ENCODE measurements at regions not wholly inside any gene's neighbourhood (a gene's known extent, or its start where the extent isn't known, plus 50 kb on each side); places are given as distances from the start of the nearest gene placed in this dataset.

- Mint-ChIP-seq H3K27ac (peak overlapping the region in 1 of 8 donors; percentile 65), H3K9me3 (peaks cover 0 to 2% (median 0%) of the 10 kb centered on the region in 5 donors), H3K4me1 (no peaks in the 10 kb centered on the region), H3K4me3 (no peak overlapping the region), H3K27me3 (peaks cover 3 to 7% of the 10 kb centered on the region in 2 donors), H3K36me3 (no peaks in the 10 kb centered on the region)
- Histone ChIP-seq H3K4me1 (ENCODE audit: insufficient read depth, low read length) (no peaks in the 10 kb centered on the region), H3K36me3 (ENCODE audit: insufficient read depth, low read length) (no peaks in the 10 kb centered on the region), H3K4me3 (ENCODE audit: low read length) (no peak overlapping the region), H3K9me3 (ENCODE audit: low read length) (no peaks in the 10 kb centered on the region), H3K27me3 (ENCODE audit: insufficient read depth, low read length, poor library complexity, severe bottlenecking) (no peaks in the 10 kb centered on the region), H3K27ac (ENCODE audit: low read depth, low read length) (no peak overlapping the region)
- CTCF ChIA-PET = no interaction called here
- POLR2A ChIA-PET = no interaction called here
- DNase-seq = no peak
These were observed 153.6 kb upstream of the ZMIZ1 start for GRCh38 chr10:78915190-78915518.

DNA sequence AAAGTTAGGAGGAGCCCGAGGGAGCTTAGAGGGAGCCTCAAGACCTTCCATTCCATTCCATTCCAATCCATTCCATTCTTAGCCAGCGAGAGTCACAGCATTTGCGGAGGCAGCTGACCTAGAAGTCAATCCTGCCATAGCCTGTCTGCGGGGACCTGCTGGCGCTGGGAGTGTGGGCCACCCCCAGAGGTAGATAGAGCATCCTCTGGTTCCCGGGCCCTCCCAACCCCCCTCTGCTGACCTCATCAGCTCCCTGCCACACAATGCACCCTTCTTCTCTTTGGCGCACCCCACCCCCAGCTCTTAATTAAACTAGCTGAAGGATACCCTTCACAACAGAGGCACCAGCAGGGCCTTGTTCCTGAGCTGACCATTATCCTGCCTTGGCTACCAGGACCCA is 152.5 kb upstream of the ZMIZ1 start:
- no peak for DNase-seq
- ChIA-PET POLR2A (no interaction called here), CTCF (no interaction called here)
- Histone ChIP-seq H3K4me1 (ENCODE audit: insufficient read depth, low read length) (no peaks in the 10 kb centered on the region), H3K27ac (ENCODE audit: low read depth, low read length) (no peak overlapping the region), H3K36me3 (ENCODE audit: insufficient read depth, low read length) (no peaks in the 10 kb centered on the region), H3K27me3 (ENCODE audit: insufficient read depth, low read length, poor library complexity, severe bottlenecking) (no peaks in the 10 kb centered on the region), H3K4me3 (ENCODE audit: low read length) (no peak overlapping the region), H3K9me3 (ENCODE audit: low read length) (no peaks in the 10 kb centered on the region)
- peaks cover 0 to 2% (median 0%) of the 10 kb centered on the region in 5 donors for H3K9me3 Mint-ChIP-seq
- no peak overlapping the region for H3K4me3 Mint-ChIP-seq
- H3K27me3 Mint-ChIP-seq = peaks cover 3 to 10% of the 10 kb centered on the region in 2 donors
- no peaks in the 10 kb centered on the region for H3K36me3 Mint-ChIP-seq
- no peak overlapping the region for H3K27ac Mint-ChIP-seq
- H3K4me1 Mint-ChIP-seq = no peaks in the 10 kb centered on the region

DNA sequence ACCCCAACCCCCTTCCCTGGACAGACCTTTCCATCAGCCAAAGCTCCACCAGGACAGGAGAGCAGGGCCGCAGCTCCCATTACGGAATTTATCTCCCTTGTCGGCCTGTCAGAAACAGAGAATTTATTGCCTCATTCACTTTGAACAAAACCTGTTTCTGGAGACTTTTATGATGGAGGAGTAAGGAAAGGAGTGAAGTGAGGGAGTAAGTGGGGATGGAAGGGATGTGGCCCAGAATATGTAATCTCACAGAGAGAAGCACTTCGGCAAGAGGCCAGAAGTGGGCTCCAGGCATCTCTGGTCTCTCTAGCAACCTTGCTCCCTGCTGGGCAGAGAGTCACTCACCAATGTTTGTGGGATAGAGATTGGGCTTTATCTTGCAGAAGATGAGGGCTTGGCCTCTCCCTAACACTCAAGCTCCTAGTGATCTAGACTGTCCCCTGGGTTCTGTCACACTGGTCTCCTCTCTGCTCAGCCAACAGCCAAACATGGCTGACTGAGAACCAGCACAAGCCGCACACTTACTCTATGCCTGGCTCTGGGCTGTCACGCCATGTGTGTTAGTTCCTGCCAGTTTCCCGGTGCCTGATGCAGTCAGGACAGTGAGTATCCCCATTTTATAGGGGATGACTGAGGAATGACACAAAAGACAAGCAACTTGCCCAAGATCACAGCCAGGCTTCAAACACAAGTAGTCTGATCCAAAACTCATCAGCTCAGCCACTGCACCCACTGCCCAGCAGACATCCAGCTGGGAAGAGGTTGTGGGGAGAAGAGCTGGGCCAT is 149.4 kb upstream of the ZMIZ1 start:
- Mint-ChIP-seq H3K4me1 (no peaks in the 10 kb centered on the region), H3K27ac (peak overlapping the region in 2 of 8 donors; percentile 23 to 88), H3K9me3 (peaks cover 0 to 2% (median 0%) of the 10 kb centered on the region in 5 donors), H3K36me3 (no peaks in the 10 kb centered on the region), H3K27me3 (peaks cover 1 to 14% of the 10 kb centered on the region in 2 donors), H3K4me3 (no peak overlapping the region)
- POLR2A ChIA-PET = no interaction called here
- H3K27me3 ChIP-seq (ENCODE audit: insufficient read depth, low read length, poor library complexity, severe bottlenecking) = no peaks in the 10 kb centered on the region
- no peaks in the 10 kb centered on the region for H3K4me1 ChIP-seq (ENCODE audit: insufficient read depth, low read length)
- no peaks in the 10 kb centered on the region for H3K36me3 ChIP-seq (ENCODE audit: insufficient read depth, low read length)
- CTCF ChIA-PET = interaction anchor here (0.6 kb wide), 1 partner anchor 16 kb away, joined by 3 read pairs; no protein-coding TSS in a partner anchor
- no peak overlapping the region for H3K4me3 ChIP-seq (ENCODE audit: low read length)
- no peak overlapping the region for H3K27ac ChIP-seq (ENCODE audit: low read depth, low read length)
- no peak for DNase-seq
- no peaks in the 10 kb centered on the region for H3K9me3 ChIP-seq (ENCODE audit: low read length)

DNA sequence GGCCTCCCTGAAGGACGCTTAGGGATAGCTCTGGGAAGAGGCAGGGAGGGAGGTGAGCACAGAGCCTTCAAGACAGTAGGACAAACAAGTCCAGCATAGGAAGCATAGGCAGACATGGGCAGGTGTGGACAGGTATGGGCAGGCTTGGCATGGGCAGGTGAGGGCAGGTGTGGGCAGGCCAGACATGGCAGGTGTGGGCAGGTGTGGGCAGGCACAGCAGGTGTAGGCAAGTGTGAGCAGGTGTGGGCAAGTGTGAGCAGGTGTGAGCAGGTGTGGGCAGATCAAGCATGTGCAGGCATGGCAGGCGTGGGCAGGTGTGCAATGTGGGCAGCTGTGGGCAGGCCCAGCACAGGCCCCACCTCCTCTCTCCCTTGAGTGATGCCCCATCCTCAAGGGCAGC is 148.8 kb upstream of the ZMIZ1 start:
- CTCF ChIA-PET = interaction anchor here (0.6 kb wide), 1 partner anchor 15 kb away, joined by 3 read pairs; no protein-coding TSS in a partner anchor
- H3K9me3 Mint-ChIP-seq = peaks cover 0 to 2% (median 0%) of the 10 kb centered on the region in 5 donors
- H3K4me1 ChIP-seq (ENCODE audit: insufficient read depth, low read length) = no peaks in the 10 kb centered on the region
- POLR2A ChIA-PET = no interaction called here
- H3K27me3 ChIP-seq (ENCODE audit: insufficient read depth, low read length, poor library complexity, severe bottlenecking) = no peaks in the 10 kb centered on the region
- H3K9me3 ChIP-seq (ENCODE audit: low read length) = no peaks in the 10 kb centered on the region
- no peaks in the 10 kb centered on the region for H3K4me1 Mint-ChIP-seq
- H3K4me3 Mint-ChIP-seq = no peak overlapping the region
- no peaks in the 10 kb centered on the region for H3K36me3 Mint-ChIP-seq
- H3K4me3 ChIP-seq (ENCODE audit: low read length) = no peak overlapping the region
- DNase-seq = peak in 1 of 5 donors; percentile 35
- peak overlapping the region in 1 of 8 donors; percentile 23 for H3K27ac Mint-ChIP-seq
- H3K27me3 Mint-ChIP-seq = peaks cover 1 to 14% of the 10 kb centered on the region in 2 donors
- H3K36me3 ChIP-seq (ENCODE audit: insufficient read depth, low read length) = no peaks in the 10 kb centered on the region
- H3K27ac ChIP-seq (ENCODE audit: low read depth, low read length) = no peak overlapping the region

- H3K27me3 Mint-ChIP-seq = peaks cover 1 to 15% of the 10 kb centered on the region in 2 donors
- Histone ChIP-seq H3K4me3 (ENCODE audit: low read length) (no peak overlapping the region), H3K36me3 (ENCODE audit: insufficient read depth, low read length) (no peaks in the 10 kb centered on the region), H3K4me1 (ENCODE audit: insufficient read depth, low read length) (no peaks in the 10 kb centered on the region), H3K27ac (ENCODE audit: low read depth, low read length) (no peak overlapping the region), H3K9me3 (ENCODE audit: low read length) (no peaks in the 10 kb centered on the region), H3K27me3 (ENCODE audit: insufficient read depth, low read length, poor library complexity, severe bottlenecking) (no peaks in the 10 kb centered on the region)
- H3K4me1 Mint-ChIP-seq = no peaks in the 10 kb centered on the region
- peak in 1 of 5 donors; percentile 24 for DNase-seq
- H3K4me3 Mint-ChIP-seq = peak overlapping the region in 1 of 7 donors; percentile 20
- no peaks in the 10 kb centered on the region for H3K36me3 Mint-ChIP-seq
- H3K27ac Mint-ChIP-seq = no peak overlapping the region
- POLR2A ChIA-PET = interaction anchor here (0.5 kb wide), 1 partner anchor 436 kb away, joined by 3 read pairs; no protein-coding TSS in a partner anchor
- H3K9me3 Mint-ChIP-seq = peaks cover 0 to 2% (median 0%) of the 10 kb centered on the region in 5 donors
- CTCF ChIA-PET = no interaction called here
These were observed 146.9 kb upstream of the ZMIZ1 start for GRCh38 chr10:78921895-78922294.

- Mint-ChIP-seq H3K9me3 (peaks cover 0 to 2% (median 0%) of the 10 kb centered on the region in 5 donors), H3K36me3 (no peaks in the 10 kb centered on the region), H3K4me3 (no peak overlapping the region), H3K27ac (no peak overlapping the region), H3K27me3 (peaks cover 1 to 18% of the 10 kb centered on the region in 2 donors), H3K4me1 (no peaks in the 10 kb centered on the region)
- DNase-seq = no peak
- H3K27me3 ChIP-seq (ENCODE audit: insufficient read depth, low read length, poor library complexity, severe bottlenecking) = no peaks in the 10 kb centered on the region
- no peaks in the 10 kb centered on the region for H3K36me3 ChIP-seq (ENCODE audit: insufficient read depth, low read length)
- no peaks in the 10 kb centered on the region for H3K4me1 ChIP-seq (ENCODE audit: insufficient read depth, low read length)
- no peak overlapping the region for H3K4me3 ChIP-seq (ENCODE audit: low read length)
- CTCF ChIA-PET = interaction anchor here (1.1 to 1.6 kb wide), 2 partner anchors 10 to 271 kb away, joined by 3 to 4 read pairs; no protein-coding TSS in a partner anchor
- no peaks in the 10 kb centered on the region for H3K9me3 ChIP-seq (ENCODE audit: low read length)
- no peak overlapping the region for H3K27ac ChIP-seq (ENCODE audit: low read depth, low read length)
- POLR2A ChIA-PET = no interaction called here
These were observed 145.0 kb upstream of the ZMIZ1 start for GRCh38 chr10:78923647-78924318.

DNA sequence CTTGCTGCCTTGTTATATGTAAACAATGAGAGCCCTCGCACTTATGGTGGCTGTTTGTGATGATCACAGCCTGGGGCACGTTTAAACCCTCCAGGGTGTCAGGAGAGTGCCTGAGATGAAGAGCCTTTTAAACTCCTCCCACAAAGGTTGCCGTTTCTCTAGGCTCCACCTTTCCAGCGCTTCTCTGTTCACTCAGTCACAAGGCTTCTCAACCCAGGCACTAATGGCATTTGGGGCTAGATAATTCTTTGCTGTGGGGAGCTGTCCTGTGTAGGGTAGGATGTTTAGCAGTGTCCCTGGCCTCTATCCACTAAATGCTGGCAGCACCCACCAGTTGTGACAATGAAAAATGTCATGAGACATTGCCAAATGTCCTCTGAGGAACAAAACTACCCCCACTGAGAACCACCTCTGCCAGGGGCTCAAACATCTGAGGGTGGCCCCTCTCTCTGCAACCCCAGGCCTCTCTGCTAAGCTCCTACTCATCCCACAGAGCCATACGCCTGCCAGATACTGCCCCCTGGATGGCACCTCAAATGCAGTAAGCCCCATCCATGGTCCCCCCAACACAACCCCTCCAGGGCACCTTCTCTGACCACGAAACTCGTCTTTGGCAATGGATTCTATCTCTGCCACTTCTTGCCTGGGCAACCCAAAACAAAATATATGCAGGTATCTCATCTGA is 144.3 kb upstream of the ZMIZ1 start:
- H3K27ac Mint-ChIP-seq = no peak overlapping the region
- Histone ChIP-seq H3K9me3 (ENCODE audit: low read length) (no peaks in the 10 kb centered on the region), H3K36me3 (ENCODE audit: insufficient read depth, low read length) (no peaks in the 10 kb centered on the region), H3K27ac (ENCODE audit: low read depth, low read length) (no peak overlapping the region), H3K27me3 (ENCODE audit: insufficient read depth, low read length, poor library complexity, severe bottlenecking) (no peaks in the 10 kb centered on the region), H3K4me1 (ENCODE audit: insufficient read depth, low read length) (no peaks in the 10 kb centered on the region), H3K4me3 (ENCODE audit: low read length) (no peak overlapping the region)
- CTCF ChIA-PET = interaction anchor here (1.6 kb wide), 1 partner anchor 270 kb away, joined by 4 read pairs; no protein-coding TSS in a partner anchor
- H3K4me3 Mint-ChIP-seq = no peak overlapping the region
- POLR2A ChIA-PET = no interaction called here
- peaks cover 1 to 17% of the 10 kb centered on the region in 2 donors for H3K27me3 Mint-ChIP-seq
- peak in 1 of 5 donors; percentile 28 for DNase-seq
- no peaks in the 10 kb centered on the region for H3K36me3 Mint-ChIP-seq
- H3K4me1 Mint-ChIP-seq = no peaks in the 10 kb centered on the region
- no peaks in the 10 kb centered on the region for H3K9me3 Mint-ChIP-seq

GRCh38 chr10:78925275-78925674 is 143.5 kb upstream of the ZMIZ1 start:
- H3K27ac Mint-ChIP-seq = no peak overlapping the region
- no peaks in the 10 kb centered on the region for H3K4me1 ChIP-seq (ENCODE audit: insufficient read depth, low read length)
- H3K27me3 Mint-ChIP-seq = peaks cover 1 to 10% of the 10 kb centered on the region in 2 donors
- no peaks in the 10 kb centered on the region for H3K9me3 Mint-ChIP-seq
- no peaks in the 10 kb centered on the region for H3K4me1 Mint-ChIP-seq
- ChIA-PET POLR2A (no interaction called here), CTCF (interaction anchor here (1.1 kb wide), 1 partner anchor 270 kb away, joined by 3 read pairs; no protein-coding TSS in a partner anchor)
- H3K36me3 Mint-ChIP-seq = no peaks in the 10 kb centered on the region
- no peak overlapping the region for H3K27ac ChIP-seq (ENCODE audit: low read depth, low read length)
- H3K27me3 ChIP-seq (ENCODE audit: insufficient read depth, low read length, poor library complexity, severe bottlenecking) = no peaks in the 10 kb centered on the region
- H3K4me3 ChIP-seq (ENCODE audit: low read length) = no peak overlapping the region
- H3K9me3 ChIP-seq (ENCODE audit: low read length) = no peaks in the 10 kb centered on the region
- no peaks in the 10 kb centered on the region for H3K36me3 ChIP-seq (ENCODE audit: insufficient read depth, low read length)
- peak in 1 of 5 donors; percentile 22 for DNase-seq
- no peak overlapping the region for H3K4me3 Mint-ChIP-seq

All from CD8-positive, alpha-beta memory T cell (primary cell).